Activated CD8-positive, alpha-beta memory T cell treated with anti-CD3 and anti-CD28 coated beads, Interleukin-2, amount 50 U/mL, for 4 hours (primary cell): ENCODE measurements at regions not wholly inside any gene's neighbourhood (a gene's known extent, or its start where the extent isn't known, plus 50 kb on each side); places are given as distances from the start of the nearest gene placed in this dataset.
"Not testable (repeated sequence)": the region's sequence is repeated elsewhere in the genome, so short reads cannot be mapped to it uniquely, and the experiment has no call there.

Experiments
- DNase-seq: peaks from one replicate; pipeline ENCODE4 v3.0.0-alpha.2; 2020

DNA sequence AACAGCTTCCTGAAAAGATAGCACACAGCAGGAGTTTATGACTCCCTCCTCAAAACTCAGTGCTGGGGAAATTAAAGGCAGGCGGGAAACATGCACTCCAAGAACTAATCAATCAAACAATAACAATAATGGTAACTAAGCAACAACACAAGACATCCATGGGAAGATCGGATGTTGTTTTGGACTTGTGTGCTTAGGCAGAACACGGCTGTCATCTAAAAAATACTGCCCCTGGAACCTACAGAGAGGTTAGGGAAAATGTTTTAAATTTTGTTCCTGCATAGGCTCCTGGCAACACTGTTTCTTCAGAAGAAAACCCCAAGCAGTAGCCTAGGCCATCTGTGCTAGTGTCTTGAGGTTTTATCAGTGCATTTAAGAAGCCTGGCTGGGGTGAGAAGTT, 1378.2 kb downstream of the STIM2 start:
- DNase-seq, result no peak

DNA sequence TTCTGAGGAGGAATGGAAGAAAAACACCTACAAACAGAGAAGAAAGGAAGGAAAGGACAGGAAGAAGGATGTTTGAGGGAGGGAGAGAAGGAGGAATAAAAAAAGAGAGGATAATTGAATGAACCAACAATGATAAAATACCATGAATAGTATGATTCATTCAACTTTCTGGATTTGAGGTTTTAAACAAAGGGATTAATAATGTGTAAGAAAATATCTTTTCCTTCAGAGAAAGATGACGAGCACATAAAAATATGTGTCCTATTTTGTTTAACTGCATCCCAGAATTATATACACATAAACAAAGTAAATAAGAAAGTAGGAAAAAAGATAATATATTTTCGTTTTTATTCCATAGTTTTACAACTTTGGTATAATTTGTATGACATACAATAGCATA, 1380.4 kb downstream of the STIM2 start:
- no peak for DNase-seq

DNA sequence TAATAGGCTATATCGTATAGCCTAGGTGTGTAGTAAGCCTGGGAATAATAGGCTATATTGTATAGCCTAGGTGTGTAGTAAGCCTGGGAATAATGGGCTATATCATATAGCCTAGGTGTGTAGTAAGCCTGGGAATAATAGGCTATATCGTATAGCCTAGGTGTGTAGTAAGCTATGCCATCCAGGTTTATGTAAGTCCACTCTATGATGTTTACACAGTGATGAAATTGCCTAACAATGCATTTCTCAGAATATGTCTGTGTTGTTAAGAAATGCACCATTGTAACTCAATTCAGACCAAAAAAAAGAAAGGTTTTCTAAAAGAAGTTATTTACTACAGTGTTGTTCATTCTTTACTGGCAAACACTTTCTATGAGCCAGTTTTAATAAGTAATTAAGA, 1387.2 kb downstream of the STIM2 start:
- DNase-seq, result no peak

DNA sequence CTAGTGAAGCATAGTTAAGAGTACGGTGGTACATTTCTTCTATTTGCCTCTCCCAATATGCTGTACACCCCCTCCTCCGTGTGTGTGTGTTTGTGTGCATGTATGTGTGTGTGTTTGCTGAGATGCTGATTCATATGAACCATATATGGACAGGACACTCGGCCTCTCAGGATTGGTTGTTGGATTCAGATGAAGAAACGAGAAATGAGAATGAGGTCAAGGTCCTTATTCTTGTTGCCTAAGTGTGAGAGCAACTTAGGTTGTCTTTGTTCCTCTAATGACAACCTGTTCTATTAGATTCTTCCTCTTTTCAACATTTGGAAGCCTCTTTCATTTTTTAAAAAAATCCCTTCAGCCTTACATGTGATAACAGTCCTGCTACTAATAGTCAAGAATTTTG, 1387.6 kb downstream of the STIM2 start:
- DNase-seq, result no peak

DNA sequence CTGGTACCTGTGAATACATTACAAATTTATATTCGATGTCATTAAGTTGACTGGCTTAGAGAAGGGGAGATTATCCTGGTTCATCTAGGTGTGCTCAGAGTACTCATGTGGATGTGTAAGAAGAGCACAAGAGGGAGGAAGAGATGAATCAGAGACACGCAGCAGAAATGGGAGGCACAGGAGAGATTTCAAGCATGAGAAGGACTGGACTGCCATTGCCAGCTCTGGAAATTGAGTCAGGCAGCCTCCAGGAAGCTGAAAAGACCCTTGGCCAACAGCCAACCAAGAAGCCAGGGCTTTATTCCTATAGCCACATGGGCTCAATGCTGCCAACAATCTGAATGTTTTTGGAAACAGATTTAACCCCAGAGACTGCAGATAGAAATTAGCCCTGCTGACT, 1390.0 kb downstream of the STIM2 start:
- no peak for DNase-seq

- no peak for DNase-seq
Observed at GRCh38 chr4:28251831-28252230, 1391.2 kb downstream of the STIM2 start.

GRCh38 chr4:28254003-28254402, 1393.4 kb downstream of the STIM2 start:
- DNase-seq, result no peak

GRCh38 chr4:28256295-28256694, 1395.7 kb downstream of the STIM2 start:
- no peak for DNase-seq

- no peak for DNase-seq
Observed at GRCh38 chr4:28259951-28260350, 1399.3 kb downstream of the STIM2 start.

DNA sequence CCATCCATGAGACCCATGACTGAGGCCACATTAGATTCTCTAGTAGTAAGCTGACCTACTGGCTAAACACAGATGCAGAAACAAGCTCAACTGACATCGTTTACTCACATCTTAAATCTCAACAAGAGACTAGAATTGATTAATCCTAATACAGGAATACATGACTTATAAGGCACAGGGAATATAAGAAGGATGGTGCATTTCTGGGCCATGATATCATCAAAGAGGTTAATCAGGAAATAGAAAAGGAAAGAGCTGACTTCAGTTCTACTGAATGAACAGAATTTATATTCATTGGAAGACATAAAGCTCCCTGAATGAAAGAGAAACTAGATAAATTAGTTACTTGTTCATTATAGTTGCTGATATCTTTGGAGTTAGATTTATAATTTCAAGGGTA, 1406.5 kb downstream of the STIM2 start:
- no peak for DNase-seq

DNA sequence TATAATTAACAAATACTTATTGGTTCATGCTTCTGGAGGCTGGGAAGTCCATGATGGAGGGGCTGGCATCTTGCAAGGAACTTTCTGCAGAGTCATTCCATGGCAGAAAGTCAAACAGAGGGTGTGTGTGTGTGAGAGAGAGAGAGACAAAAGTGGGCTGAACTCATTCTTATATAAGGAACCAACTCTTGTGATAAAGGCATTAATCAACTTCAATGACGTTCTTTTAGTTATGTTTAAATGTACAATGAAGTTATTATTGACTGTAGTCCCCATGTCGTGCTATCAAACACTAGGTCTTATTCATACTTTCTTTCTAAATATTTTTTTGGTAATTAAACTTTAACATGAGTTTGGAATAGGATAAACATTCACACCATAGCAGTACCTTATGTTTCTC, 1408.8 kb downstream of the STIM2 start:
- no peak for DNase-seq

- no peak for DNase-seq
Observed at GRCh38 chr4:28277931-28278330, 1417.3 kb downstream of the STIM2 start.

GRCh38 chr4:28278676-28279075, 1418.0 kb downstream of the STIM2 start:
- DNase-seq, result no peak

- no peak for DNase-seq
Observed at GRCh38 chr4:28279249-28279648, 1418.6 kb downstream of the STIM2 start.

DNA sequence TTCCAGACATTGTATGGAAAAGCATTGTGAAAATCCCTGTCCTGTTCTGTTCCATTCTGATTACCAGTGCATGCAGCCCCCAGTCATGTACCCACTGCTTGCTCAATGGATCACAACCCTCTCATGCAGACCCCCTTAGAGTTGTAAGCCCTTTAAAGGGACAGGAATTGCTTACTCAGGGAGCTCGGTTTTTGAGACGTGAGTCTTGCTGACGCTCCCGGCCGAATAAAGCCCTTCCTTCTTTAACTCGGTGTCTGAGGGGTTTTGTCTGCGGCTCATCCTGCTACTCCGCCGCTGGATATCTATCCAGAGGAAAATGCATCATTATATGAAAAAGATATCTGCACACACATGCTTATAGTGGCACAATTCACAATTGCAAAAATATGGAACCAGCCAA, 1425.6 kb downstream of the STIM2 start:
- DNase-seq, result not testable (repeated sequence)

GRCh38 chr4:28287831-28288233, 1427.2 kb downstream of the STIM2 start:
- DNase-seq, result no peak

DNA sequence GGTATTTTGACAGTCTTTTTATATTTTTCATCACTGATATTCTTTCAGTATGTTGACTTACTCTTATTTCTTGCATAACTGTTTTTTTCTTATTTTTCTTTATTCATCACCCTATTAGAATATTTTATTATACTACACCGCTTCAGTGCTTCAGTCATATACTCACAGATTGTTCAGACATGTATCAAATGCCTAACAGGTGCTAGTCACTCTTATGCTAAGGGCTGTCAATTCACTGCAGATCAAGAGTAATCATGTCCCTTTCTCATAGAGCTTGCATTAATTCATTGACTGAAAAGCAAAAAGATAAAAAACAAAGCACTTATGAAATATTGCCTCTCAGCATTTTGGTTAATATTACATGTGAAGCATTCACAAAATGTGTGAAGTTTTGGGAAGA, 1435.6 kb downstream of the STIM2 start:
- DNase-seq, result no peak

GRCh38 chr4:28310926-28311325, 1450.3 kb downstream of the STIM2 start:
- no peak for DNase-seq

DNA sequence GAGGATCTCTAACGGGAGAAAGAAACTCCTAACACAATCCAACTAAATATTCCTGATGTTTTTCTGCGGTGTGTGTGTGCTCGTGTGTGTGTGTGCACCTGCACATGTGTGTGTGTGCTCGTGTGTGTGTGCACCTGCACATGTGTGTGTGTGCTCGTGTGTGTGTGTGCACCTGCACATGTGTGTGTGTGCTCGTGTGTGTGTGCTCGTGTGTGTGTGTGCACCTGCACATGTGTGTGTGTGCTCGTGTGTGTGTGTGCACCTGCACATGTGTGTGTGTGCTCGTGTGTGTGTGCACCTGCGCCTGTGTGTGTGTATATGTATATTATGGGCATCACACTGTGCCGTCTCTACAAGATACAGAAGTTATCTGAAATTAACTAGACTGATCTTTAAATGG, 1451.9 kb downstream of the STIM2 start:
- DNase-seq, result not testable (repeated sequence)

DNA sequence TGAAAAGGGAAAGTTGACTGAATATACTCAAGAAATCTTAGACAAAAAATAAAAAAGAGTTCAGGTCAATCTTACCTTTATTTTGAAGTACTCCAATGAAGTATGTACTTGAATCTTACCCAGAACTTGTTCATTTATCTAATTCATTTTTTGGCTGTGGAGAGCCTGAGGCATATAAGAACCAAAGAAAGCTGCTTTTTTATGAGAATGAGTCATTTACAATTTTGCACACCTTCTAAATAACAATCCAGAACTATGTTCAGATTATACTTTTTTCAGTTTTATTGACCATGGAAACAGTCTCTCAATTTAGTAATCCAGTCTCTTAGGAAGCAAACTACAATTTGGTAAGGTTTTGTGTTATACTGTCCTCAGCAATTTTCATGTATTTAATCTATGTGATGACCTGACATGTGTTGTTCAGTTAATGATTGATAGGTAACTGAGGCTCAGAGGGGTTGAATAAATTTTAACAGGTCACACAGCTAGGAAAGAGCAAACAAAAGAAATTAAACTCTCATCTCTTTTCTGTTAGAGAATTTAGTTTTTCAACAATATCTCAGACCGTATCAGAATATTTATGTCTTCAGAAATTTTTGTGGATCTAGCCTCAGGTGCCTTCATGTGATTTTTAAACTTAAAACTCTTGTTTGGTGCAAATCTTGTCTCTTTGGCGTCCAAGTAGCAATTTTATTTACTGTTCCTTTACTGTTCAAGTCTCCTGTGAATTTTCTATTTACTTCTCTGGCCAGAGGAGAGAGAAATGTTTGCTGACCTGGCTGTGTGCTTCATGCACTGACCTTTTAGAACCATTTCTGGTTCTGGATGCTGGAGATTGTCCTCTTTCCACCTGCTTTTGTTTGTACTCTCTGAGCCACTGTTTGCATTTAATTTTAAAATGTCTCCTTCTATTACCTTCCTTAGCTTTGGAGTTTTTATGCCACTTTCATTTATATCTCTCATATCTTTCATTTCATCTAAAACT, 1453.4 kb downstream of the STIM2 start:
- no peak for DNase-seq

- no peak for DNase-seq
Observed at GRCh38 chr4:28317221-28317620, 1456.6 kb downstream of the STIM2 start.

- no peak for DNase-seq
Observed at GRCh38 chr4:28334249-28334648, 1473.6 kb downstream of the STIM2 start.

GRCh38 chr4:28341784-28342183, 1481.1 kb downstream of the STIM2 start:
- no peak for DNase-seq

DNA sequence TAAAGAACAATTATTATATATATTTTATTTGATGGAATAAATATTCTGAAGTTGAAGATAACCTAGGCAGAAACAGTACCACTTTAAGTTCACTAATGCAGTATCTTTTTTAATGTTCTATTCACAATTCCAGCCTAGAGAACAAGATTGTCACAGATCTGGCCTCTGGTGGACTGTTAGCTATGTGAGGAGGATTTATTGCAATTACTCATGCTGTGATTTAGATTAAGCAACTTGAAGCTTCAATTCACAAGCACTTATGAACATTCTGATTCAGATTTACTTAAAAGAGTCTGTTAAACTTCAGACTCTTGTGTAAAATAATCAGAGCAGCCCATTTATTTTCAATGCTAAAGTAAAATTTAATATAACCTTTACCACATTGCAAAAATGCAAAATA, 1489.8 kb downstream of the STIM2 start:
- no peak for DNase-seq

GRCh38 chr4:28351102-28351501, 1490.5 kb downstream of the STIM2 start:
- DNase-seq, result no peak
